ENCODE measurements at regions not wholly inside any gene's neighbourhood (a gene's known extent, or its start where the extent isn't known, plus 50 kb on each side); places are given as distances from the start of the nearest gene placed in this dataset.

- TF ChIP-seq ZNF274 (IDR thresholded peaks at IDR 0.05; ENCODE audit: low read depth, low read length) (no peak), YY1 (IDR thresholded peaks at IDR 0.05; ENCODE audit: insufficient read depth, insufficient read length) (no peak), SUZ12 (IDR thresholded peaks at IDR 0.05; ENCODE audit: extremely low read depth, insufficient read depth, insufficient read length) (no peak)
These were observed 50.3 kb upstream of the ZFR start for GRCh38 chr5:32494827-32495226.

Data from NT2/D1 (cell line).